T-helper 2 cell treated with Interferon-gamma antibody and Interleukin-4, amounts not matched to agents 5 μg/mL and 100 μg/mL, for 36 hours (primary cell): ENCODE measurements at regions not wholly inside any gene's neighbourhood (a gene's known extent, or its start where the extent isn't known, plus 50 kb on each side); places are given as distances from the start of the nearest gene placed in this dataset.
"Not testable (repeated sequence)": the region's sequence is repeated elsewhere in the genome, so short reads cannot be mapped to it uniquely, and the experiment has no call there.

Source experiments
- DNase-seq: peaks from one replicate; pipeline ENCODE4 v3.0.0; 2021; ENCODE audit warnings: low spot score
- H3K27ac Mint-ChIP-seq: one replicate; pipeline ENCODE4 v1.8.0; 2021; ENCODE audit warnings: mild to moderate bottlenecking, mixed read lengths
- H3K27me3 Mint-ChIP-seq: one replicate; pipeline ENCODE4 v1.8.0; 2021; ENCODE audit warnings: low read depth, mixed read lengths
- H3K36me3 Mint-ChIP-seq: one replicate; pipeline ENCODE4 v1.8.0; 2021; ENCODE audit warnings: low read depth, mixed read lengths
- H3K4me1 Mint-ChIP-seq: one replicate; pipeline ENCODE4 v1.8.0; 2021; ENCODE audit warnings: low read depth, mixed read lengths
- H3K4me3 Mint-ChIP-seq: one replicate; pipeline ENCODE4 v1.8.0; 2022; ENCODE audit warnings: mild to moderate bottlenecking, moderate library complexity, mixed read lengths
- H3K9me3 Mint-ChIP-seq: one replicate; pipeline ENCODE4 v1.8.0; 2021; ENCODE audit warnings: mixed read lengths

- no peaks in the 10 kb centered on the region for H3K36me3 Mint-ChIP-seq
- H3K9me3 Mint-ChIP-seq: no peaks in the 10 kb centered on the region
- H3K27ac Mint-ChIP-seq: no peak overlapping the region
- no peak overlapping the region for H3K4me3 Mint-ChIP-seq
- DNase-seq: no peak
- H3K27me3 Mint-ChIP-seq: peaks cover 2% of the 10 kb centered on the region
- no peaks in the 10 kb centered on the region for H3K4me1 Mint-ChIP-seq
Measured at GRCh38 chr9:86639899-86640379, 285.7 kb upstream of the TUT7 start.

GRCh38 chr9:86639287-86639686 lies 285.1 kb upstream of the TUT7 start:
- H3K27me3 Mint-ChIP-seq: peaks cover 2% of the 10 kb centered on the region
- H3K9me3 Mint-ChIP-seq: no peaks in the 10 kb centered on the region
- H3K27ac Mint-ChIP-seq: no peak overlapping the region
- H3K36me3 Mint-ChIP-seq: no peaks in the 10 kb centered on the region
- H3K4me3 Mint-ChIP-seq: no peak overlapping the region
- H3K4me1 Mint-ChIP-seq: no peaks in the 10 kb centered on the region
- no peak for DNase-seq

- no peak overlapping the region for H3K4me3 Mint-ChIP-seq
- peaks cover 2% of the 10 kb centered on the region for H3K27me3 Mint-ChIP-seq
- H3K4me1 Mint-ChIP-seq: no peaks in the 10 kb centered on the region
- H3K36me3 Mint-ChIP-seq: no peaks in the 10 kb centered on the region
- no peak for DNase-seq
- no peaks in the 10 kb centered on the region for H3K9me3 Mint-ChIP-seq
- H3K27ac Mint-ChIP-seq: no peak overlapping the region
Measured at GRCh38 chr9:86638109-86638508, 283.9 kb upstream of the TUT7 start.

DNA sequence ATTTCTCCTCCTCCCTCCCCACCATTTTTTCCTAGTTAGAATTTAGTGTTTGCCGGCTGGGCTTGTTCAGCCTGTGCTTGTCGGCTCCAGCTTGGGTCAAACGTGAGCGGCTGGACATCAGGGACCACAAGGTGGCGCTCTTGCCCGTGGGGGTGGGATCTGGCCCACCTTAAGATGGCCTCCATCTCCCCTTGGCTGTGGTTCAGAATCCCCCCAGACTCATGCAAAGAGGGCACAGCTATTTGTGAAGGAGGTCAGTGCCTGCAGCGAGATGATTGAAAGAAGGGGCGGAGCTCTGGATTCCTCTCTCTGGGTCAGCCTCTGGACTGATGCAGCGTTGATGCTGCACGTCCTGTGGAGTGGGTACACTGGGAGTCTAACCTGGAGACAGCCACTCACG lies 283.3 kb upstream of the TUT7 start:
- H3K4me3 Mint-ChIP-seq: no peak overlapping the region
- H3K9me3 Mint-ChIP-seq: no peaks in the 10 kb centered on the region
- H3K27me3 Mint-ChIP-seq: peaks cover 2% of the 10 kb centered on the region
- no peaks in the 10 kb centered on the region for H3K4me1 Mint-ChIP-seq
- H3K36me3 Mint-ChIP-seq: no peaks in the 10 kb centered on the region
- DNase-seq: no peak
- H3K27ac Mint-ChIP-seq: no peak overlapping the region

- Mint-ChIP-seq H3K27ac (no peak overlapping the region), H3K9me3 (no peaks in the 10 kb centered on the region), H3K27me3 (peaks cover 2% of the 10 kb centered on the region), H3K4me1 (no peaks in the 10 kb centered on the region), H3K4me3 (no peak overlapping the region), H3K36me3 (no peaks in the 10 kb centered on the region)
- no peak for DNase-seq
Measured at GRCh38 chr9:86636519-86636918, 282.3 kb upstream of the TUT7 start.

- peaks cover 2% of the 10 kb centered on the region for H3K27me3 Mint-ChIP-seq
- no peaks in the 10 kb centered on the region for H3K4me1 Mint-ChIP-seq
- no peak overlapping the region for H3K4me3 Mint-ChIP-seq
- no peaks in the 10 kb centered on the region for H3K9me3 Mint-ChIP-seq
- no peak for DNase-seq
- H3K36me3 Mint-ChIP-seq: no peaks in the 10 kb centered on the region
- no peak overlapping the region for H3K27ac Mint-ChIP-seq
Measured at GRCh38 chr9:86636038-86636437, 281.8 kb upstream of the TUT7 start.

- DNase-seq: no peak
- H3K36me3 Mint-ChIP-seq: no peaks in the 10 kb centered on the region
- H3K27me3 Mint-ChIP-seq: peaks cover 2% of the 10 kb centered on the region
- no peak overlapping the region for H3K27ac Mint-ChIP-seq
- no peaks in the 10 kb centered on the region for H3K9me3 Mint-ChIP-seq
- H3K4me3 Mint-ChIP-seq: no peak overlapping the region
- H3K4me1 Mint-ChIP-seq: no peaks in the 10 kb centered on the region
Measured at GRCh38 chr9:86634501-86634900, 280.3 kb upstream of the TUT7 start.

- peaks cover 2% of the 10 kb centered on the region for H3K27me3 Mint-ChIP-seq
- H3K27ac Mint-ChIP-seq: no peak overlapping the region
- no peak overlapping the region for H3K4me3 Mint-ChIP-seq
- no peaks in the 10 kb centered on the region for H3K4me1 Mint-ChIP-seq
- DNase-seq: no peak
- H3K9me3 Mint-ChIP-seq: no peaks in the 10 kb centered on the region
- no peaks in the 10 kb centered on the region for H3K36me3 Mint-ChIP-seq
Measured at GRCh38 chr9:86633945-86634344, 279.7 kb upstream of the TUT7 start.

DNA sequence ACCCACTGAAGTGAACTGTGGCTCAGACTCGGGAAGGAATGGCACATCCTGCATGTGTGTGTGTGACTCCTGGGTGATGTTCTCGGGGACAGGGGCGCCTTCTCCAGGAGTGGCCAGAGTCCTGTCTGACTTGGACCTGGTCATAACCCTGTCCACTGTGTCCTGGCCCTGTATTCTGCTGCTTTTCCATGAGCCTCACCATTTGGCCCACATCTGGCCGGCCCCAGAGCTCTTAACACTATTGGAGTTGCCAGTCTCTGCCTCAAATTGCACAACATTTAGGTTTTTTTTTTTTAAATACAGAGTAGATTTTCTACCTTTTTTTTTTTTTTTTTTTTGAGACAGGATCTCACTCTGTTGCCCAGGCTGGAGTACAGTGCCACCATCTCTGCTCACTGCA lies 278.3 kb upstream of the TUT7 start:
- H3K27ac Mint-ChIP-seq: no peak overlapping the region
- no peaks in the 10 kb centered on the region for H3K9me3 Mint-ChIP-seq
- no peak for DNase-seq
- H3K36me3 Mint-ChIP-seq: no peaks in the 10 kb centered on the region
- no peaks in the 10 kb centered on the region for H3K27me3 Mint-ChIP-seq
- no peak overlapping the region for H3K4me3 Mint-ChIP-seq
- H3K4me1 Mint-ChIP-seq: no peaks in the 10 kb centered on the region

GRCh38 chr9:86629530-86629929 lies 275.3 kb upstream of the TUT7 start:
- Mint-ChIP-seq H3K27ac (no peak overlapping the region), H3K4me3 (no peak overlapping the region), H3K9me3 (no peaks in the 10 kb centered on the region), H3K4me1 (no peaks in the 10 kb centered on the region), H3K36me3 (no peaks in the 10 kb centered on the region), H3K27me3 (no peaks in the 10 kb centered on the region)
- DNase-seq: no peak

DNA sequence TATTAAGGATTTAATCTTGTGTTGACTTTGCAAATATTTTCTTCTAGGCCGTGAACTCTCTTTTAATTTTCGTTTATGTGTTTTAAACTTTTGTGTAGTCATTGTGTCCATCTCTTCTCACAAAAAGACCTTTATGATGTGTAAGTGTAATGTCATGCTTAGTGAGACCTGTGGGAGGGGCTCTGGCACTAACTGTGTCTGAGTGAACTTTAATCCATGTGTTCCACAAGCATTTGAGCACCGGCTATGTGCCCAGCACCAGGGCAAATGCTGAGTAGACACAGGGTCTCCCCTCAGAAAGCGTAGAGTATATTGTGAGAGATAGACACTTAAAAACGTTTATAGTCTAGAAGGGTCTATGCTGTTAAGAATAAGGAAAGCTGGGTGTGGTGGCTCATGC lies 272.6 kb upstream of the TUT7 start:
- Mint-ChIP-seq H3K27me3 (no peaks in the 10 kb centered on the region), H3K36me3 (no peaks in the 10 kb centered on the region), H3K27ac (no peak overlapping the region), H3K9me3 (no peaks in the 10 kb centered on the region), H3K4me1 (no peaks in the 10 kb centered on the region), H3K4me3 (no peak overlapping the region)
- DNase-seq: no peak

GRCh38 chr9:86624630-86625029 lies 270.4 kb upstream of the TUT7 start:
- DNase-seq: no peak
- no peaks in the 10 kb centered on the region for H3K36me3 Mint-ChIP-seq
- no peak overlapping the region for H3K4me3 Mint-ChIP-seq
- no peaks in the 10 kb centered on the region for H3K27me3 Mint-ChIP-seq
- no peaks in the 10 kb centered on the region for H3K9me3 Mint-ChIP-seq
- no peak overlapping the region for H3K27ac Mint-ChIP-seq
- no peaks in the 10 kb centered on the region for H3K4me1 Mint-ChIP-seq

DNA sequence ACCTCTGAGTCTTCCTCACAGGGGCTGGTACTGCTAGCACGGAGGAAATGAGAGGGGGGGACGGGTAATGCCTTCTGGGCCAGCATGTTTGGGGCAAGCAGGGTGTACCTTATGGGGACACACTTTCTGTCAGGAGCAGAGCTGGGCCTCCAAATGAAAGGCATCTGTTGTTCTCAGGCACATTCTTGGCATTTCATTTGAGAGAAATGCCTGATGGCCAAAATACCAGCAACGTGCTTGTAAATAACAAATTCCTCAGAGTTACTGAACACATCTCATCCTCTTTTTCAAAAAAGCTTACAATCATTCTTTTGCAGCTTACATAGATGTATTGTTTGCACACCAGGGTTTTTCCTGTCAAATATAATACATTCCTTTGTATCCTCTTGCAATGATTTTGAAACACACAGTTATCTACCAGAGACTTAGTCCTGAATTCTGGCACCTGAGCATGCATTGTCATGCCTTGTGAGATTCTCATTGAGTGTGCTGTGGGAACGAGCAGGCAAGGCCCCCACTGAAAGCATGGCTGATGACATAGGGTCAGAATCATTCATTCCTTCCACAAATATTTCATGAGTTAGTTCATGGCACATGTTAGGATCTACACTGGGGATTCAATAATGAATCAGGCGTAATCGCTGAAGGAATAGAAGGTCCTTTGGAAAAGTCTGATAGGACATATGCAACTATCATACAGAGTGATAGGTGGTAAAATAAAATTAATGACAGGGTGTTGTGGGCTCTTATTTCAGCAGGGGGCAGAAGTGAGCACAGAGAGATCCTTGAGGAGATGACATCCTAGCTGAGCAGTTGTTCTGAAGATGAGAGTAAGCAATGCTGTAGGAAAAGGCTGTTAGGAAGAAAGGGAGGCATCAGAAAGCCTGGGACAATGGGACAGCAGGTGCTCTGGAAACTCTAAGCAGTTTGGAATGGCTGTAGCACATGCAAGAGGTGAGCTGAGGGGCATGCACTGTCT lies 260.9 kb upstream of the TUT7 start:
- Mint-ChIP-seq H3K9me3 (no peaks in the 10 kb centered on the region), H3K27ac (no peak overlapping the region), H3K36me3 (no peaks in the 10 kb centered on the region), H3K27me3 (no peaks in the 10 kb centered on the region), H3K4me3 (no peak overlapping the region), H3K4me1 (no peaks in the 10 kb centered on the region)
- DNase-seq: no peak

- DNase-seq: no peak
- no peaks in the 10 kb centered on the region for H3K27me3 Mint-ChIP-seq
- H3K4me1 Mint-ChIP-seq: no peaks in the 10 kb centered on the region
- no peak overlapping the region for H3K4me3 Mint-ChIP-seq
- no peak overlapping the region for H3K27ac Mint-ChIP-seq
- no peaks in the 10 kb centered on the region for H3K36me3 Mint-ChIP-seq
- no peaks in the 10 kb centered on the region for H3K9me3 Mint-ChIP-seq
Measured at GRCh38 chr9:86613943-86614342, 259.7 kb upstream of the TUT7 start.

DNA sequence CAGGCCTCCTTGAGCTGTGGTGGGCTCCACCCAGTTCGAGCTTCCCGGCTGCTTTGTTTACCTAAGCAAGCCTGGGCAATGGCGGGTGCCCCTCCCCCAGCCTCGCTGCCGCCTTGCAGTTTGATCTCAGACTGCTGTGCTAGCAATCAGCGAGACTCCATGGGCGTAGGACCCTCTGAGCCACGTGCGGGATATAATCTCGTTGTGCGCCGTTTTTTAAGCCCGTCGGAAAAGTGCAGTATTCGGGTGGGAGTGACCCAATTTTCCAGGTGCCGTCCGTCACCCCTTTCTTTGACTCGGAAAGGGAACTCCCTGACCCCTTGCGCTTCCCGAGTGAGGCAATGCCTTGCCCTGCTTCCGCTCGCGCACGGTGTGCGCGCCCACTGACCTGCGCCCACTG lies 257.3 kb upstream of the TUT7 start:
- H3K4me3 Mint-ChIP-seq, H3K27ac Mint-ChIP-seq, H3K9me3 Mint-ChIP-seq, H3K4me1 Mint-ChIP-seq, DNase-seq, H3K36me3 Mint-ChIP-seq, H3K27me3 Mint-ChIP-seq: not testable (repeated sequence)
